GM18868 (cell line): ENCODE measurements at regions not wholly inside any gene's neighbourhood (a gene's known extent, or its start where the extent isn't known, plus 50 kb on each side); places are given as distances from the start of the nearest gene placed in this dataset.
A peak's percentile ranks its signal among the peaks of the same experiment; 100 is the strongest.

Experiments used
- ATAC-seq: cut with Tn5 transposase; IDR thresholded peaks from one replicate; pipeline ENCODE4 v1.9.1; 2021; ENCODE audit warnings: mild to moderate bottlenecking, moderate library complexity; ENCODE audit not compliant: unreplicated experiment

DNA sequence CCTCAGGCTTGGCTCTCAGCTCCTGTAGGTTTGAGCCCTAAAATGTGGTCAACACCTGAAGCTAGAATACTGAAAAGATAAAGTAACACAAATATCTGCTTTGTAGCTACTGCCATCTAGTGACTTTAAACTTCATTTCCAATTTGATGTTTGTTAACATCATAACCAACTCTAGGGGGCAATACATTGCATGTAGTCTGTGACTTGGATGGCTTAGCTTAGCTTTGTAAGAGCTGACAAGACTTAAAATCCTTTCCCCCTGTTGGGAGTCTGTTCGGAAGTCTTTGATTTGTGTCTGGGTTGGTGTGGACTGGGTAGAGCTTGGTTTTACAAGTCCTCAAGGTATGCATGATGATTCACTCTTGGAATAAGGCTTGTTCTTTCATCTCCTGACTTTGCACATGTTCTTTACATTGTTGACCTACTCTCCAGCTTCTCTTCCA is 51.7 kb downstream of the SCN11A start:
- ATAC-seq, result peak; percentile 88

DNA sequence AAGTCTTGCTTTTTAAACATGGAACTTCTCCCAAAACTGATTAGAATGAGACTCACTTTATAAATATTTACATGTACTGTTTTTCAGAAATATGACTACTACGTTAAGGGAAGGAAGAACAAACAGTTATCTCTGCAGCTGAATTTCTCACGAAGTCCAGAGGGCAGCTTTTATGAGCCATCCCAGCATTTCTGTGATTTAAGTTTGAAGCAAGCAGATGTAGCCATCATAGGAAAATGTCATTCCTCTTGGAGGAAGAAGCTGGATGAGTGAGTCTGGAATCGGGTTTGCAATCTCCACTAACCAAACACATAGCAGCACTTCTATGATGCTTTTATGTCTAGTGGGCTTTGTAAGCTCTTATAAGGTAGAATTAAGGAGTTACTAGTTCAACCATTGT is 53.7 kb downstream of the SCN11A start:
- ATAC-seq, result no peak

DNA sequence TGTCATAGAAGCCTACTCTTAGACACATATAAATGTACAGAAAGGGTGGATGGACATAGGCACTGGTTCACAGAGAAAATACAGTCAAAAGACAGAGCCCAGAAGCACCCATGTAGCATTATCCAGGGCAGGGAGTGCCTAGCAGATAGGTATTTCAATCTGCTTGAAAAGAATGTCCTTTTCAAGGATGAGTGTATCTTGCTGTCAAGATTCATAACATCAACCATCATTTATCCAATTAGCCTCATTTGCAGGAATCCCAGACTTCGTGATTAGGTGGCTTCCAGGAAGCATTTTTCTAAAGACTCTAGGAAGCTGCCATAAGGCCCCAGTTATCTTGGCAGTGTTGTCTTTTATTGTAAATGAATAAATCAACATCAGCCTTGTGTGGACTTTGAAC is 55.6 kb downstream of the SCN11A start:
- ATAC-seq, result no peak

DNA sequence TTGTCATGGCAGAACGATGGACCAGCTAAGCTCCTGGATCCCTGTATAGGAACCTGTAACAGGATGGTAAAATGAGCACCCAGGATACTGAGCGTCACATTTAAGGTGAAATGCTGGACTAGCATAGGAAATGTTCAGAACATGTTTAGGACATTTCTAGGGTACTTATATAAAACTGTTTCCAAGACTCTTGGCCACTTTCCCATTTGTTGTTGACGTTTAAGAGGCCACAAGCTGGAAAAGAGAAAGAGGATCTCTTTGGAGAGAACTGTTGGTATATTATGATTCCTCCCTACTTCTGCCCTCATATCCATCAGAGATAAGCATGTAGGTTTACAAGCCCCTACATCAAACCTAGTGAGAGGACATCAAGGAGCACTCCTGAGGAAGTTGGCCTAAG is 57.5 kb downstream of the SCN11A start:
- no peak for ATAC-seq

DNA sequence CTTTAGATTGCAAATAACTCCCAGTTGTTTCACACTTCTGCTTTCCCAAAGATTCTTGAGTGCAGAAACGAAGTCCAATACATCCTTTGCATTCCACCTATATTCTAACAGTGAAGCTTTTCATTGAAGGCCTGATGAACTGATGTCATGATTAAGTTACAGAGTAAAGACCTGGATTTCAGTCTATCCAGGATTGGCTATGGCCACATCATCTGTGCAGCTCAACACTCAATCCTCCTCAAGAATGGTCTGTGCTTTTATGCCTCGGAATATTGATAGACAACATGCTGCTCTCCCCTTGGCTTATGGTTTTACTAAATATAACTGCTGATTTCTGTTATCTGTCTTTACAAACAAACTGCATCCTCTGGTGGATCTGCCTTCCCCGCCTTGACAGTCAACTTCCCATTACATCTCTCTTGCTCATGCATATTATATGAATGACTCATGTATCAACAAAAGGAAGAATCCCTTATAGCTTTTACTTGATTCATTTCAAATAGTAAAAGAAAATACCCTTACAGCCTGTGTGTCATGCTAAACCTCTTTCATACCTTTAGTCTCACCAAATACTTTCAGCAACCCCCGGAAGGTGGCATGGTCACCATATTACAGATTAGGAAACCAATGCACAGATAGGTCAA is 59.5 kb downstream of the SCN11A start:
- ATAC-seq, result no peak

DNA sequence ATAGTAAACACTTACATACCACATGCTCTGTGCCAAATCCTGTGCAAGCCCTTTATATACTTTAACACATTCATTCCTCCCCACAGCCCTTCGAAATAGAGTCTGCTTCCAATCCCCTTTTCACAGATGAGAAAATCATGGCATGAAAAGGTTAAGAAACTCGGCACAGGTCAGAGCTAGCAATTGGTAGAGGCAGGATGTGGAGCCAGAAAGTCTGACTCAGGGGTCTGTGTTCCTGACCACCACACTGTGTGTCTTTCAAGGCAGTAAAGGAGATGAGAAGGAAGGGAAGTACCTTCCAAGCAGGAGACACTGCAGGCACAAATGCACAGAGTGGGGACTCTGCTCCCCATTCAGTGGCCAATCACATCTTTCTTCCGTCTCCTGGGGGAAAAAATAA is 61.1 kb downstream of the SCN11A start:
- no peak for ATAC-seq

DNA sequence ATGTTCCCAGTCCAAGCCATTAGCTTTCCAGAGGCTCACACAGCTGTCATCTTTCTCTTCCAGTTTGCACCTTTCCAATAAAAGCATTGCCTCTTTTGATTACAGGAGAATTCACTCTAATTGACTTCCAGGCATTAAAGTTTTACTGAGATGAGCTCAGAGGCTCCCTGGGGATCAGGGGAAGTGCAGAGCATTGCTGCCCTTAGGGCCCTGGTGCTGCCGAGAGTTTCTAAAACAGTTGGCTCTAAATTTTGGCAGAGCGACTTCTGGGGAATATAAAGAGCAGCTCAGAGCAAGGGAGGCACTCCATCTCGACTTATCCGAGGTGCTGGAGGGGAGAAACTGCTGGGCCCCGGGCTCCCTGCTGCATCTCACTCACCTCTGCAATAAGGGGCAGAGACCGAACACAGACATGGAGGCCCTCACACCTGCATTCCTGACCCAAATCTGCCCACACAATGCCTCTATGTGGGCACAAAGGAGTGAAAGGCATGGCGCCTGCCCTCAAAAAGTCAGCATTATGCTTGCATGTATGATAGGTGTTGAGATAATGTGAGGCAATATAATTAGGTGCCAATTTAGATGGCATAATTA is 61.7 kb downstream of the SCN11A start:
- ATAC-seq, result no peak

DNA sequence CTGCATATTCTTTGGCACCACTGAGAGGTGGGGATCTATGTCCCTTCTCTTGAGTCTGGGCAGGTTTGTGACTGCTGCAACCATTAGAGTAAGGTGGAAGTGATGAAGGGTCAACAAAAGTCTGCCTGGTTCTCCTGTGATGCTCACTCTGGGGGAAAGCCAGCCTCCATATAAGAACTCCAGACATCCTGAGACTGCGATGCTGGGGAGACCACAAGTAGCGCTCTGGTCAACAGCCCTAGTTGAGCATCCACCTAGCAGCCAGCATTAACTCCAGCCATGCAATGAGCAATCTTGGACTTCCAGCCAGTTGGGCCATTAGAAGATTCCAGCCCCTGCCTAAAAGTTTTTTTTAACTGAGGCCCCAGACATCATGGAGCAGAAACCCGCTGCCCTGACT is 62.8 kb downstream of the SCN11A start:
- no peak for ATAC-seq

DNA sequence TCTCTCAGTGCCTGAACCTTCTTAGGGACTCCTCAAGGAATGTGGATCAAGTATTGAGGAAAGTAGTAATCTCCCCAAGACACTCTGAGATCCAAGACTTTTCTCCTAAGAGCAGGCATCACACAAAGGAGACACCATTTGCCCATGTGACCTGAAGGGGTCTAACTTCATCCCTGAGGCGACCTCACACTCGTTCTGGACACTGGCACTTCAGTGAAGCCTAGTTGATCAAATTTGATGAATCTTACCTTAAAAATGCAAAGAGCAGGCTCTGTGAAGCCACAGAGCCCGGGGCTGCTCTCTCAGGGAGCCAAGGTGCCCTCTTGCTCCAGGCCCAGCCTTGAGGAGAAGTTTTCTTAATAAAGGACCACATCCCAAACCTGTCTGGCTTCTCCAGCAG is 64.3 kb downstream of the SCN11A start:
- no peak for ATAC-seq

DNA sequence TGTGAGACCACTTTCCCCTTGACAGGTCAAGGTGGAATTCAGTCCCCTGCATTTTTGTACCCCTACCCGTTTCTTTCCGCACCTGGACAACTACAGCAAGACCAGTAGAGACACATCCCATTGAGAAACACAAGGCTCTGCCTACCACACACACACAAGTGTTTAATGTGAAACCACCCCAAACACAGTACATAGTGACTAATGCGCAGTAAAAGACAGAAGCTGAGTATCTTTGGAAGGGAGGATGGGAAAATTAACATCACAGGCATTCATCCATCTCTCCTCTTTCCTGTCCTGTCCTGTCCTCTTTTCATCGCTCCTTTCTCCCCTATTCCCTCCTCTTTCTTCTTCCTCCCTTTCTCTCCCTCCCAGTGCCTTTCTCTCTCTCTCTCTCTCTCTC is 64.8 kb downstream of the SCN11A start:
- ATAC-seq, result no peak

DNA sequence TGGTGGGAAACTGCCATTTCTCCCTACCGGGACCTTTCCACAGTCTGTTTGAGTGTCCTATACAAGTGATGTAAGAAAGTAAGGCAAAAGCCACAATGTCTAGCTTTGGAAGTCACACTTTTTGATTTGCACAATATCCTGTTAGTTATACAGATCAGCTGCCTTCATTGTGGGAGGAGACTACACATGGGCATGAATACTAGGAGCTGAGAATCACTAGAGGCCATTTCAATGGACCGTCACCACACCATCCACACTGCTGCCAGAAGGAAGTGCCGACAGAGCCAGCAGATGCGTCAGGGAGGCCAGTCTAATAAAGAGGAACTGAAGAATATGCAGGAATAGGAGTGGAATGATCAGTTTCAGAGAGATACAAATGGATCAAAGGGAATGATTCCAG is 65.8 kb downstream of the SCN11A start:
- ATAC-seq, result no peak

DNA sequence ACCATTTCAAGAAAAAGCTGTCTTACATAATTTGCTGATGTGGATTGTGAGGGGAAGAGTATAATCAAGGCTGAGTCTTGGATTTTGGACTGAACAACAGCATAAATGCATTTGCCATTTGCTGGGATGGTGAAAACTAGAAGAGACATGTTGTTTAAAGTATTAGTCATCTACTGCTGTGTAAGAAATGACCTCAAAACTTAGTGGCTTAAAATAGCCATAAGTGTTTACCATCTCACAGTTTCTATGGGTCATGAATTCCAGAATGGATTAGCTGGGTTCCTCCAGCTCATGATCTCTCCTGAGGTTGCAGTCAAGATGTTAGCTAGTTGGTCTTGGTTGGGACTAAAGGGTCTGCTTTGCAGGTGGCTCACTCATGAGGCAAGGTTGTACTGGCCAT is 66.2 kb downstream of the SCN11A start:
- no peak for ATAC-seq

DNA sequence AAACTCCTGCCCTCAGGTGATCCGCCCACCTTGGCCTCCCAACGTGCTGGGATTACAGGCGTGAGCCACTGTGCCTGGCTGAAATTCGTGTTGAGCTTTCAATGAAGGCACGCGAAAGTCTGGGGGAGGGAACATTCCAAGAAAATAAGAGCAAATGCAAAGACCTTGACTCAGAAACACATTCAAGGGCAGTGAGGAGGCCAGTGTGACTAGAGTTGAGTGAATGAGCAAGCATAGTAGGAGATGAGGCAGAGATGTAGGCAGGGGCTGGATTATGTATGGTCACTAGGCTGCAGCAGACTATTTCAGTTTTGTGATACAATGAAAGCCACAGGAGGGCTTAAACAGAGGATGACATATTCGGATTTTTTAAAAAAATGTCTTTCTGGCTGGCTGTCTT is 67.0 kb downstream of the SCN11A start:
- no peak for ATAC-seq

DNA sequence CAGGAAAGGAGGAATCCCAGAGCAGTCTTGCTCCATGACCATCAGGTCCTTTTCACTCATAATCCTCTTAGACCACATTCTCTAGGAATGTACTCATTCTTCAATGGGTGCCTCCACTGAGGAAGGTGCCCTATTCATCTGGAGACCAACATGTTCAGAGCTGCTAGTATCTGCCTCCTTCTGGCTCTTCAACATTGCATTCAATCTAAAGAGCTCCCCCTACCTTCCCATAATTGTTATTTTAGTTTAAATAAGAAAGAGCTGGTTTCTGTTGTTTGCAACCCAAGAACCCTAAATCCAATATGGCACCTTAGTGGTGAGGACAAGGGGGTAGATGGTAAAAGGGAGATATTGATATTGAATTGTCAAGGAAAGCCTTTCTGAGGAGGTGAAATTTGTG is 67.6 kb downstream of the SCN11A start:
- ATAC-seq, result no peak

DNA sequence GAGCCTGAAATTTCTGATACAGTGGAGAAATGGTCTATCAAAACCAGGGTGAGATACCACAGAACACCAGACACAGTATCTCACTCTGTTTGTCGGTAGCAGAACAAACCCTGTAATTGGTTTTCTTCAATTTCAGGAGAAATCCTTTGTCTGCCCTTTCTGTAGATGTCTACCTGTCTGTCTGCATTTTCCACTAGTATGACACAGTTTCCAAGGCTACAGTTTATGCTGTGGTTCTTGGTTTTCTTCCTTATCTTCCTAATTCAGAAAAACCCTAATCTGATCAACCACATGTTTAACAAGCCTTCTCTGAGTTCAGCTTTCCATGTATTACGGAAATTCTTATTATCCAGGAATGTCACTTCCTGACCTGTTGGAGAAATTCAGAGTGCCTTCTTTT is 70.8 kb downstream of the SCN11A start:
- no peak for ATAC-seq

DNA sequence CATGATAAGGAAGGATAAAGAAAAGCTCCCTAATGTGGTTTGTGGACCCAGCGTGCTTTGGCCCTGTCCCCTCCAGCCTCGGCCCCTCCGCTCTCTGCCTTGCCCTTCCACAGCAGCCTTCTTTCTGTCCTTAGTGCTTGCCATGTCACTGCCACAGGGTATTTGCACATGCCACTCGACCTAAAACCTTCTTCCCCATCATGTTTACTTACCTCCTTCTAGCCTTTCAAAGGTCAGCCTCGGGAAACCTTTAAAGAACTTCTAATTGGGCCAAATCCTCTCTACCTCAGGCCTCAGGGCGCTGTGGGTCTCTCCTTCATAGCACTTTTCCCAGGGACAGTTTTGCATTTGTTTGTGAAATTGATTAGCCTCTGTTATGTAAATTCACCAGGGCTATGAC is 73.0 kb downstream of the SCN11A start:
- no peak for ATAC-seq

DNA sequence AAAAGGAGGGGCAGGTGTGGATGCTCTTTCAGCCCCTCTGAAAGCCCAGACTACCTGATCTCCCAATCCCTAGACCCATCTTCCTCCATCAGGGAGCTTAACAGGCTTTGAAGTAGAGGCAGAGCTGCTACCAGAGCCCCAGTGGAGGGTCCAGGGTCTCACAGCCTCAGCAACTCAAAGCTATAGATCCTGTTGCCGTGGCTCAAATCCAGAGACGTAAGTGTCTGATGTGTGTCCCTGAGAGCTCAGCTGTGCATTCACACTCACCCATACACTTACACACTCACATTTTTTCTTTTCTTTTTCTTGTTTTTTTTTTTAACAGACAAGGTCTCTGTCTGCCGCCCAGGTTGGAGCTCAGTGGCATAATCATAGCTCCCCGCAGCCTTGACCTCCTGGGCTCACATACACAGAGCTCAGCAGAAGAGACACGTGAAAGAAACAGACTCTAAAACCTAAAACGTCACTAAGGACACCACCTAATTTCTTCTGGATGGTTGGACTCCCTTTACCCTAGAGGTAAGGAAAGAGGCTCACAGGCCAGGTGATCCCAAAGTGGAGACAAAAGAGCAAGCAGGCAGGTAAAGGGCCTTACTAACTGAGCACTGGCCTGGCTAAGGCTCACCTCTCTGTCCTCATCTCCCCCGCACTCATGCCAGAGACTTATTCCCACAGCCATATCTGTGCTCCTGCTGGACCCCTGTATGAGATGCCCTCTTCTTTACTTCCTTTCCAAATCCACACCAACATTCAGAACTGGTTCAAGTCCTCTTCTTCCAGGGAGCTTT is 80.7 kb downstream of the SCN11A start:
- ATAC-seq, result no peak

DNA sequence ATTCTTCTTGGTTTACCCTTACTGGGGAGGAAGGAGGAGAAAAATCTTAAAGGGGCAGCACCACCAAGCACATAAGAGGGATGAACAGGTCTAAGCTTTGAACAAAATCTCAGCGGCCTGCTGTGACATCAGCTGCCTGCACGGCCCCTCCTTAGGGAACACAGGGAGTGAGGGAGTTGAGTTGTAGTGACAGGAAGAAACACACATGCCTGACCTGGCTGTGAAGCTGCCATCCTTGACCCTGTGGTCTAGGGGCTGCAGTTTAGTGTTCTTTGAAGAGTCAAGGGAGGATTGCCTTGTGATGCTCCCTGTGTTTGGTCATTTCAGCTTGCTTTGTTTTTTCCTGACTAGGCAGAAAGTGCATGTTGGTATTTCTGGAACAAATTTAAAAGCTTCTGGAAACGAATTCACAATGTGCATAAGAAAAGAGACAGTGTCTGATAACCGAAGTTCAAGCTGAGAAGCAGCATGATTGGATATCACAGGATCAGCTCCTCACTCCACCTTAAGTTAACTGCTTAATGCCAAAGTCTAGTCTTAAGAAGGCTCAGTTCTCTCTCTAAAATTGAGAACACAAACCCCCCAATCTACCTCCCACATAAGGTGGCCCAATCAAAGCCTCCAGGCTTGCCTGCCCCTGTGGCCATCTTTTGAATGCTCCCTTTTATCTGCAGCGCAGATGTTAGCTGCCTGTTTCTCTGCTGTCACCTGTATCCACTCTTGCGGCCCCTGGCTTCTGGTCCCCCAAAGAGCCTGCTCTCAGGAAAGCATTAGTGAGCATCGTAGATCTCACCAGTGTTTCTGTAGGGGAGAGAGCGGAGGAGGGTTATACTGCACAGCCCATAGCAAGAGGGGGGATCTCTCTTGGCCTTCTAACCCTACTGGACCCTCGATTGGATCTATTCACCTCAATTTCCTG is 82.2 kb downstream of the SCN11A start:
- no peak for ATAC-seq

DNA sequence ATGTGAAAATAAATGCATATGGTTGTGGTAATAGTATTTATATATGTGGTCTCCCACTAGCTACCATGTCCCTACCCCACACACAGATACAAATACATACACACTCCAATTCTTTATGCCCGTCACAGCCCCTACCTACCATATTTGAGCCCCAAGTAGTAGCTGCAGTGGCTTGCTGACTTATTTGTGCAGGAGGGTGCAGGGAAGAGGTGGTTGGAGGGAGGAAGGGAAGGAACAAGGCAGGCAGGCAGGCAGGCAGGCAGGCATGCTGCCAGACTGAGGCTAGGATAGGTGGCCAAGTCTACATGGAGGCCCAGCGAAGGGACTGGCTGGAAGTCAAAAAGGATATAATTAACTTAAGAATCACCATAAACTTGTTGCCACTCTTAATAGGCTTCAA is 82.9 kb downstream of the SCN11A start:
- no peak for ATAC-seq

DNA sequence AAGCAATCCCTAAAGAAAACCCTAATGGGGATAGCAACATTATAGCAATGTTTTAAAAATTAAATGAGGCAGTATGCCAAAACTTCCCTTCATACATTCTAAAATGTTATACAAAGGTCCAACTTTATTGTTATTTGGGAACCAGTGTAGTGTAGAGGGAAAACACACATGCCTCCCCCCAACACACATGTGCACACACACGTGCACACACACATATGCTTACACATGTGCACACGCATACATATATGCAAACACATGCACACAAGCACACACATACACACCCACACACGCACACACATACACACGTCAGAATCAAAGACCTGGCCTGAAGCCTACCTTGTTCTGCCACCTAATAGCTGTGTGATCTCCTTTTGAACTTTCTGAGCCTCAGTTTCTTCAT is 83.3 kb downstream of the SCN11A start:
- ATAC-seq, result no peak

DNA sequence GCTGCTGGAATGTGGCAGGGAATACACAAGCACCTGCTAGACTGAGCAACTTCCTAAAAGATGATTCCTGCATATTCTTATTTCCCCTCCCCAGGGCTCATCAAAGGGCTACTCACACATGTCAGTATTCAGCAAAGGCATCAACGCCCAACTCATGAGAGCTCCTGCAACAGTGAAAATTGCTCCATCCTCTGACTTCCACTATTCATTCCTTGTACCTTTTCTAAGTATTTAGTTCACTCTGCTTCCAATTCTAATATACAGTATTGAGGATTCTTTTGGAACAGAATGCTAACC is 84.1 kb downstream of the SCN11A start:
- no peak for ATAC-seq
